H9 (cell line): ENCODE measurements at regions not wholly inside any gene's neighbourhood (a gene's known extent, or its start where the extent isn't known, plus 50 kb on each side); places are given as distances from the start of the nearest gene placed in this dataset.

Experiments
- DNase-seq: peaks from one replicate; pipeline ENCODE4 v3.0.0-alpha.2; 2017
- H2AFZ ChIP-seq: one replicate; pipeline ENCODE4 v1.6.1; 2013; ENCODE audit warnings: mild to moderate bottlenecking, low read length, control low read depth, moderate library complexity
- H2AK5ac ChIP-seq: 2 replicates; pipeline ENCODE4 v1.6.1; 2013; ENCODE audit warnings: low read length, control low read depth, mixed read lengths; ENCODE audit not compliant: insufficient read length
- H2BK120ac ChIP-seq: one replicate; pipeline ENCODE4 v1.6.1; 2013; ENCODE audit warnings: low read depth, mild to moderate bottlenecking, low read length, control low read depth, inconsistent platforms; ENCODE audit not compliant: poor library complexity, severe bottlenecking
- H2BK12ac ChIP-seq: 2 replicates; pipeline ENCODE4 v1.6.1; 2013; ENCODE audit warnings: low read length, control low read depth, mixed read lengths, low read depth; ENCODE audit not compliant: insufficient read length
- H2BK15ac ChIP-seq: 2 replicates; pipeline ENCODE4 v1.6.1; 2013; ENCODE audit warnings: low read depth, low read length, control low read depth
- H2BK20ac ChIP-seq: one replicate; pipeline ENCODE4 v1.6.1; 2013; ENCODE audit warnings: low read depth, mild to moderate bottlenecking, low read length, control low read depth, inconsistent platforms; ENCODE audit not compliant: poor library complexity, severe bottlenecking
- H2BK5ac ChIP-seq: 2 replicates; pipeline ENCODE4 v1.6.1; 2013; ENCODE audit warnings: low read length, control low read depth, mixed read lengths; ENCODE audit not compliant: insufficient read length
- H3K14ac ChIP-seq: 2 replicates; pipeline ENCODE4 v1.6.1; 2013; ENCODE audit warnings: low read length, control low read depth; ENCODE audit not compliant: insufficient read depth
- H3K18ac ChIP-seq: 2 replicates; pipeline ENCODE4 v1.6.1; 2013; ENCODE audit warnings: low read depth, mild to moderate bottlenecking, mixed read lengths, low read length, control low read depth; ENCODE audit not compliant: insufficient read length
- H3K23ac ChIP-seq: 2 replicates; pipeline ENCODE4 v1.6.1; 2013; ENCODE audit warnings: low read length, control low read depth, mixed read lengths, low read depth; ENCODE audit not compliant: insufficient read length
- H3K23me2 ChIP-seq: 2 replicates; pipeline ENCODE4 v1.6.1; 2013; ENCODE audit warnings: low read depth, mild to moderate bottlenecking, mixed read lengths, low read length, control low read depth; ENCODE audit not compliant: insufficient read length, poor library complexity, severe bottlenecking
- H3K27ac ChIP-seq: 2 replicates; pipeline ENCODE4 v1.5.1; 2013; ENCODE audit warnings: low read length, control low read depth, mixed read lengths, low read depth; ENCODE audit not compliant: insufficient read length
- H3K27me3 ChIP-seq: 2 replicates; pipeline ENCODE4 v1.6.1; 2013; ENCODE audit warnings: low read length, control low read depth, inconsistent platforms; ENCODE audit not compliant: insufficient read depth
- H3K4ac ChIP-seq: 2 replicates; pipeline ENCODE4 v1.6.1; 2013; ENCODE audit warnings: low read depth, mild to moderate bottlenecking, control low read depth, inconsistent platforms, low read length, moderate library complexity
- H3K4me1 ChIP-seq: 2 replicates; pipeline ENCODE4 v1.6.1; 2013; ENCODE audit warnings: low read length, control low read depth, inconsistent platforms; ENCODE audit not compliant: insufficient read depth
- H3K4me2 ChIP-seq: 2 replicates; pipeline ENCODE4 v1.6.1; 2013; ENCODE audit warnings: low read length, control low read depth, mixed read lengths; ENCODE audit not compliant: insufficient read length, insufficient read depth
- H3K56ac ChIP-seq: 2 replicates; pipeline ENCODE4 v1.6.1; 2013; ENCODE audit warnings: low read depth, mild to moderate bottlenecking, mixed read lengths, low read length, control low read depth; ENCODE audit not compliant: insufficient read length
- H3K79me1 ChIP-seq: 2 replicates; pipeline ENCODE4 v1.6.1; 2013; ENCODE audit warnings: low read depth, mild to moderate bottlenecking, moderate library complexity, low read length, control low read depth, inconsistent platforms; ENCODE audit not compliant: insufficient read depth, poor library complexity, severe bottlenecking
- H3K79me2 ChIP-seq: 2 replicates; pipeline ENCODE4 v1.6.1; 2013; ENCODE audit warnings: low read length, control low read depth, inconsistent platforms; ENCODE audit not compliant: insufficient read depth
- H3K9ac ChIP-seq: 2 replicates; pipeline ENCODE4 v1.6.1; 2013; ENCODE audit warnings: low read length, control low read depth, mixed read lengths; ENCODE audit not compliant: insufficient read length; ENCODE audit errors: extremely low read depth
- H3K9me3 ChIP-seq: one replicate; pipeline ENCODE4 v1.6.1; 2013; ENCODE audit warnings: low read depth, low read length, inconsistent platforms; ENCODE audit not compliant: control insufficient read depth
- H3T11ph ChIP-seq: one replicate; pipeline ENCODE4 v1.6.1; 2013; ENCODE audit warnings: mild to moderate bottlenecking, low read length, control low read depth, inconsistent platforms
- H4K20me1 ChIP-seq: one replicate; pipeline ENCODE4 v1.6.1; 2013; ENCODE audit not compliant: control insufficient read depth, insufficient read length, insufficient read depth
- H4K5ac ChIP-seq: 2 replicates; pipeline ENCODE4 v1.6.1; 2013; ENCODE audit warnings: low read depth, mild to moderate bottlenecking, mixed read lengths, low read length, control low read depth; ENCODE audit not compliant: insufficient read length
- H4K8ac ChIP-seq: replicated peaks from 2 replicates; pipeline ENCODE4 v1.6.1; 2013; ENCODE audit warnings: low read length, control low read depth, mixed read lengths, low read depth; ENCODE audit not compliant: insufficient read length
- H4K91ac ChIP-seq: 2 replicates; pipeline ENCODE4 v1.6.1; 2013; ENCODE audit warnings: low read depth, mild to moderate bottlenecking, moderate library complexity, mixed read lengths, low read length, control low read depth; ENCODE audit not compliant: insufficient read length
- H3K27ac Mint-ChIP-seq, 3 experiments: 2 replicates in 2 of 3; 3 replicates in 1 of 3; pipeline ENCODE4 v1.8.0; 2020 to 2021; ENCODE audit warnings: mixed read lengths in 3 of 3, mild to moderate bottlenecking in 1 of 3, moderate library complexity in 1 of 3
- H3K27me3 Mint-ChIP-seq: 2 replicates; pipeline ENCODE4 v1.8.0; 2021; ENCODE audit warnings: low read depth, mild to moderate bottlenecking, moderate library complexity, mixed read lengths
- H3K36me3 Mint-ChIP-seq, 3 experiments: 2 replicates in 2 of 3; 3 replicates in 1 of 3; pipeline ENCODE4 v1.8.0; 2020 to 2021; ENCODE audit warnings: low read depth in 3 of 3, mixed read lengths in 3 of 3; ENCODE audit not compliant: insufficient read depth in 1 of 3
- H3K4me1 Mint-ChIP-seq, 2 experiments: 2 replicates each; pipeline ENCODE4 v1.8.0; 2020; ENCODE audit warnings: mixed read lengths in 2 of 2
- H3K4me3 Mint-ChIP-seq, 2 experiments: 2 replicates in 1 of 2; 3 replicates in 1 of 2; pipeline ENCODE4 v1.8.0; 2020 to 2021; ENCODE audit warnings: mild to moderate bottlenecking in 2 of 2, mixed read lengths in 2 of 2, moderate library complexity in 1 of 2
- H3K9me3 Mint-ChIP-seq, 2 experiments: 2 replicates in 1 of 2; 3 replicates in 1 of 2; pipeline ENCODE4 v1.8.0; 2020; ENCODE audit warnings: mild to moderate bottlenecking in 2 of 2, mixed read lengths in 2 of 2, moderate library complexity in 1 of 2
- WGBS: extraction: QIAGEN DNeasy Blood & Tissue Kit; methylation state at CpG from one replicate; pipeline ENCODE4 v1.1.7; 2013; ENCODE audit warnings: missing lambda C conversion rate, low lambda C conversion rate, mixed read lengths; ENCODE audit not compliant: insufficient read length; ENCODE audit errors: extremely low coverage; 5-methylcytosine and 5-hydroxymethylcytosine counted together
- TF ChIP-seq, protein P1 (sequence below): fragments of 200-600 bp; sonication (generic); conservative IDR thresholded peaks from 3 replicates; pipeline ENCODE4 v1.8.0; 2021; ENCODE audit warnings: antibody characterized with exemption, mild to moderate bottlenecking

DNA sequence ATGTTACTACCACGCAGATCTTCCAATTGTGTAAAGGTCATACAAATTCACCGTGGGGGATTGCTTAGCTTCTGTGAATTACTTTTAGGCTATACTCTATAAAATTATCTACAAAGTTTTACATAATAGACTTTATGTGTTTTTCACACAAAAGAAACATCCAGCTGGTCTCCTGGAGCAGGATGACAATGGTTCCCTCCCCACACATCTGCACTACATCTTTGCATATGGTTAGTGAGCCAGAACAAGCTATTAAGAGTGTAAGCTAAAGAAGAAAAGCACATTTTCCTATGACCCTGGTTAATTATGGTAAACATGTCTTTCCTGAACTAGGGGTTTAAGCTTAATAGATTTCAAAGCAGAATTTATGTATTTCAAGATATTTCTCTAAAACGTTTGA, 295.1 kb downstream of the ASXL3 start:
- H3K27ac Mint-ChIP-seq: no peak overlapping the region
- no peak overlapping the region for H2AK5ac ChIP-seq
- no peak overlapping the region for H4K8ac ChIP-seq
- H3K4me1 ChIP-seq: no peaks in the 10 kb centered on the region; the same call in 1 of the 2 replicates
- H2BK5ac ChIP-seq: no peak overlapping the region
- TF ChIP-seq, protein P1, sequence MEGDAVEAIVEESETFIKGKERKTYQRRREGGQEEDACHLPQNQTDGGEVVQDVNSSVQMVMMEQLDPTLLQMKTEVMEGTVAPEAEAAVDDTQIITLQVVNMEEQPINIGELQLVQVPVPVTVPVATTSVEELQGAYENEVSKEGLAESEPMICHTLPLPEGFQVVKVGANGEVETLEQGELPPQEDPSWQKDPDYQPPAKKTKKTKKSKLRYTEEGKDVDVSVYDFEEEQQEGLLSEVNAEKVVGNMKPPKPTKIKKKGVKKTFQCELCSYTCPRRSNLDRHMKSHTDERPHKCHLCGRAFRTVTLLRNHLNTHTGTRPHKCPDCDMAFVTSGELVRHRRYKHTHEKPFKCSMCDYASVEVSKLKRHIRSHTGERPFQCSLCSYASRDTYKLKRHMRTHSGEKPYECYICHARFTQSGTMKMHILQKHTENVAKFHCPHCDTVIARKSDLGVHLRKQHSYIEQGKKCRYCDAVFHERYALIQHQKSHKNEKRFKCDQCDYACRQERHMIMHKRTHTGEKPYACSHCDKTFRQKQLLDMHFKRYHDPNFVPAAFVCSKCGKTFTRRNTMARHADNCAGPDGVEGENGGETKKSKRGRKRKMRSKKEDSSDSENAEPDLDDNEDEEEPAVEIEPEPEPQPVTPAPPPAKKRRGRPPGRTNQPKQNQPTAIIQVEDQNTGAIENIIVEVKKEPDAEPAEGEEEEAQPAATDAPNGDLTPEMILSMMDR: no peak
- H3T11ph ChIP-seq: no peak overlapping the region
- no CpG with 5 or more reads among the region's 3 CpGs for WGBS
- no peaks in the 10 kb centered on the region for H3K9me3 ChIP-seq
- no peak overlapping the region for H2BK15ac ChIP-seq
- no peak overlapping the region for H3K4me2 ChIP-seq
- H3K4me3 Mint-ChIP-seq: no peak overlapping the region
- no peak overlapping the region for H2BK20ac ChIP-seq
- H3K36me3 Mint-ChIP-seq: no peaks in the 10 kb centered on the region
- H3K79me2 ChIP-seq: no peaks in the 10 kb centered on the region
- no peaks in the 10 kb centered on the region for H3K9me3 Mint-ChIP-seq
- DNase-seq: no peak
- H2BK120ac ChIP-seq: no peak overlapping the region
- H4K91ac ChIP-seq: no peak overlapping the region
- no peaks in the 10 kb centered on the region for H3K79me1 ChIP-seq
- no peaks in the 10 kb centered on the region for H3K27me3 Mint-ChIP-seq
- no peaks in the 10 kb centered on the region for H3K23me2 ChIP-seq
- no peak overlapping the region for H3K27ac ChIP-seq
- H3K14ac ChIP-seq: no peak overlapping the region
- no peak overlapping the region for H4K5ac ChIP-seq
- no peak overlapping the region for H3K56ac ChIP-seq
- H4K20me1 ChIP-seq: no peaks in the 10 kb centered on the region
- H3K4ac ChIP-seq: no peak overlapping the region
- H3K4me1 Mint-ChIP-seq: 0 out of 4 replicates have a peak, but pooled peaks cover 0 to 4% of the 10 kb centered on the region in 2 experiments
- no peak overlapping the region for H3K23ac ChIP-seq
- H3K18ac ChIP-seq: no peak overlapping the region
- no peak overlapping the region for H2BK12ac ChIP-seq
- no peak overlapping the region for H3K9ac ChIP-seq
- no peak overlapping the region for H2AFZ ChIP-seq
- no peaks in the 10 kb centered on the region for H3K27me3 ChIP-seq
